DMS153 treated with DMSO at 0.1 percent for 48 hours (cell line): ENCODE measurements at regions not wholly inside any gene's neighbourhood (a gene's known extent, or its start where the extent isn't known, plus 50 kb on each side); places are given as distances from the start of the nearest gene placed in this dataset.
"Not testable (repeated sequence)": the region's sequence is repeated elsewhere in the genome, so short reads cannot be mapped to it uniquely, and the experiment has no call there.

Source experiments
- DNase-seq: peaks from one replicate; lab custom pipeline; 2025; ENCODE audit not compliant: unreplicated experiment; lab: John Stamatoyannopoulos, UW

DNA sequence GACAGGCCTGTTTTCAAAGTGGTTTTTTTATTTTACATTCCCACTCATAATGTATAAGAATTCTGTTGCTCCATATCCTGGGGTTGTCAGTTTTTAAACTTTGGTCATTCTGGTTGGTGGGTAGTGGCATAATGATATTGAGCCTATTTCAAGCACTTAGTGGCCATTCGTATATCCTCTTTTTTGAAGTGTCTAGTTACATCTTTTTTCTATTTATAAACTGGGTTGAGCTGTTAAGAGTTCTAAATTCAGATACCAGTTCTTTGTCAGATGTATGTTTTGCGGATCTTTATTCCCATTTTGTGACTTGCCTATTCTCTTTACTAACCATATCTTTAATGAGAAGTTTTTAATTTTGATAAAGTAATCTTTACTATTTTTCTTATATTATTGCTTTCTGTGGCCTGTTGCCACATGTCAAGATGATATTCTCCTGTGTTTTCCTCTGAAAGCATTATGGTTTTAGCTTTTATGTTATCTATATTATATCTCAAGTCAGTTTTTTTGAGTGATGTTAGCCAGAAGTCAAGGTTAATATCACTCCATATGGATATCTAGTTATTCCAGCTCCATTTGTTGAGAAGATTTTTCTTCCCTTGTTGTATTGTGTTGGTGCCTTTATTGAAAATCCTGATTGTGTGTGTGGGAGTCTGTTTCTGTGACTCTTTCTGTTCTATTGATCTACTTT is 110.9 kb downstream of the FHIP1A start:
- no peak for DNase-seq

DNA sequence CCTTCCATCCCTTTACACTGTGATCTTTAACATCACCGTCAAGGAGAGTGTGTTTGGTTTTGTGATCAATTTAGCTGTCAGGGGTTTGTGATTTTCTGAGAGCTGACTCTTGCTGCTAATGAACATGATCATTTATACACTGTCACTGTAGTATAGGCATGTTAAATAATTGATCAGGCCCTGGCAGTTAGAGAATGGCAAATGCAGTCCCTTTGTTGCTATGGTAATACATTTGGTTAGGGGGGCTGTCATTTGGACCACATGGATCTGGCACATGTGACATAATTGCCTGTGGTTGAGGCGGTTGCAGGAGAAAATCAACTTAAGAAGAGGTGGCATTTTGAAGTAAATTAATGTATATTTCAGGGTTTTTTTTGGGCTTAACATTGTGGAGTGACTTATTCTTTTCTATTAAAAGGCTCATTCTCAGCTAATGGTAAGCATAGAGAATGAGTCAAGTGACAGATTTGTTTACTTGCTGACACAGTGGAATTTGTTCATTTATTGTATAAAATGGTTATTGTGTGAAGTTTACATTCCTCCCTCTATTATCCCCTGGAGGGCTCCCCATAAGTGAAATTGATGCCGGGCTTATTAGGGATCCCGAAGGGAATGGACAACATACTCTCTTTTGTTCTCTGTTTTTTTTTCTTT is 114.0 kb downstream of the FHIP1A start:
- DNase-seq, result no peak

DNA sequence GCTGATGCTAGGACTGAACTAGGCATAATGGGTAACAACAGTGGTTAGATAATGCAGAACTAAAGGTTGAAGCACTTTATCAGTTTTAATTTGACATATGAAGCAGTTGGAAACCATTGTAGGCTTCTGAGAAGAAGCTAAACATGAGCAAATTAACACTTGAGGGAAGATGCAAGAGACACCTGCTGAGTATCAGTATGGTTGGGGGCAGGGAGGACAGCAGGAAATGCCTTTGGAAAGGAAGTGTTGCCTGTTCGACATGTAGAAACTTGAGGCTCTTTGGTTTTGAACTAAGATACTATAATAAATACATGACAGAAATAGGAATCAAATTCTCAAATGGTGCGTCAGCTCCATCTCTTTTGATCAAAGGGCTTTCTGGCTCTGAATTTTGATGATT is 115.6 kb downstream of the FHIP1A start:
- DNase-seq, result no peak

DNA sequence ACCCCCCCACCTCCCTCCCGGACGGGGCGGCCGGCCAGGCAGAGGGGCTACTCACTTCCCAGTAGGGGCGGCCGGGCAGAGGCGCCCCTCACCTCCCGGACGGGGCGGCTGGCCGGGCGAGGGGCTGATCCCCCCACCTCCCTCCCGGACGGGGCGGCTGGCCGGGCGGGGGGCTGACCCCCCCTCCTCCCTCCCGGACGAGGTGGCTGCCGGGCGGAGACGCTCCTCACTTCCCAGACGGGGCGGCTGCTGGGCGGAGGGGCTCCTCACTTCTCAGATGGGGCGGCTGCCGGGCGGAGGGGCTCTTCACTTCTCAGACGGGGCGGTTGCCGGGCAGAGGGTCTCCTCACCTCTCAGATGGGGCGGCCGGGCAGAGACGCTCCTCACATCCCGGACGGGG is 117.5 kb downstream of the FHIP1A start:
- not testable (repeated sequence) for DNase-seq

DNA sequence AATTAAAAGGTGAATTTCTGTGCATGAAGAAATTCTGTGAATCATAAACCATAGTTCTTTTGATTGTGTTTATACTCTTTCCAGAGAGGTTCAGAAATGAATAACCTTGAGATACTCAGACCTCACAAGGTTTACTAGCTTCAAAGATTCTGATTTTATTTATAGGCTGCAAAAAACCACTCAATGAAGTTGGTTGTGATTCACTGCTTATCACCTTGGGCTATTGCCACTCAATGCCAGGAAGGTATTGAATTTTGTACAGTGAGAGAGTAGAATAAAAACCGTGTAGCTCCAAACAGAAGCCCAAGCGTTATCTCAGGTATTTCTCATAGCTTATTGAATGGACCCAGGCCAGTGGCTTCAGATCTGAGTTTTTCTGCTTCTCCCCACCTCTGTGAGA is 118.7 kb downstream of the FHIP1A start:
- DNase-seq, result no peak

DNA sequence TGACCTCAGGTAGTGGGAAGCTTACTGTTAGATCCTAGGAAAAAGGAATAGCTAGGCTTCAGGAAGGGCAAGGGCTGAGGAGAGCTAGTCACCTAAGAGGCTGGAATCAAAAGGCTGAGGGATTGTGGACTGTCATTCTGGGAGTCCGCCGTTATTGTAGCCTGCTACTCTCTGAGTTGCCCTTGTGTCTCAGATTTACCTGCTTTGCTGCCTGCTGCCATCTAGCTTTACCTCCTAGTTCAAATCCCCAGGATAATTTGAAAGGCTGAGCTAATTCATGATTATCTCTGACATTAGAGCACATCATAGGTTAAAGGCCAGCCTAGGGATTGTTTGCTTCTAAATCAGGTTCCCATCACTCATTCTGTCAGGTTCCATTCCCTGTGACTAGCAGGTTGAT is 120.2 kb downstream of the FHIP1A start:
- no peak for DNase-seq

DNA sequence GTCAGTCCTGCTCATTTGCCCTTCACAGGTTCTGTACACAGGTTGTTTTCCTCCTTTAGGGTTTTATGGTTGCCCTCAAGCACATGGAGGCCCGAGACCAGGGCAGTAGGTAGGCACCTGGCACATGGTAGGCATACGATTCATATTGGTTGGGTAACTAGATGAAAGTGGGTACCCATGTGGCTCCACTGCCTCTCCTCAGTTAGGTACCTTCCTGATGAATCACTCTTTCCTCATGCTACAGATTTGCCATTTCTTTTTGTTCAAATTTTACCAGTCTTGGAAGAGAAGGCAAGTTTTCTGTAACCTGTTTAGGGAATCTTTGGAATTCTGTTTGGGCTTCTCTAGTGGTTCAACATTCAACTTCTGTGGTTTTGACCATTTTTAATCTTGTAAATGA is 121.3 kb downstream of the FHIP1A start:
- DNase-seq, result no peak

DNA sequence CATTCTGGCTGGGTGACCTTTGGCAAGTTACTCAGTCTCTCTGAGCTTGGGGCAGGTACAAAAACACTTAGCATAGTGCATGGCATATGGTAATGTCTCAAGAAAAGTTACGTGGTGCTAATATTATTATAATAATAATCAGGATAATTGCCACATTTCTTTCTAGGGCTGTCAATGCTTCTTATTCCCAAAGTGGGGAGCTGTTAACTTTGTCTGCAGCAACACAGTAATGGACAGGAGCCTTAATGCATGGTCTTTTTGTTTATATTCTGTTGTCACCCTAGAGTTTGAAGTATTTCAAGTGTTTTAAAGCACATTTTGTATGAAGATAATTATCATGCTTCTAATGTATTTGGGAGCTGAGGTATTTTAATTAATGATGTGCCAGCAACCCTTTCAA is 121.8 kb downstream of the FHIP1A start:
- DNase-seq, result no peak

DNA sequence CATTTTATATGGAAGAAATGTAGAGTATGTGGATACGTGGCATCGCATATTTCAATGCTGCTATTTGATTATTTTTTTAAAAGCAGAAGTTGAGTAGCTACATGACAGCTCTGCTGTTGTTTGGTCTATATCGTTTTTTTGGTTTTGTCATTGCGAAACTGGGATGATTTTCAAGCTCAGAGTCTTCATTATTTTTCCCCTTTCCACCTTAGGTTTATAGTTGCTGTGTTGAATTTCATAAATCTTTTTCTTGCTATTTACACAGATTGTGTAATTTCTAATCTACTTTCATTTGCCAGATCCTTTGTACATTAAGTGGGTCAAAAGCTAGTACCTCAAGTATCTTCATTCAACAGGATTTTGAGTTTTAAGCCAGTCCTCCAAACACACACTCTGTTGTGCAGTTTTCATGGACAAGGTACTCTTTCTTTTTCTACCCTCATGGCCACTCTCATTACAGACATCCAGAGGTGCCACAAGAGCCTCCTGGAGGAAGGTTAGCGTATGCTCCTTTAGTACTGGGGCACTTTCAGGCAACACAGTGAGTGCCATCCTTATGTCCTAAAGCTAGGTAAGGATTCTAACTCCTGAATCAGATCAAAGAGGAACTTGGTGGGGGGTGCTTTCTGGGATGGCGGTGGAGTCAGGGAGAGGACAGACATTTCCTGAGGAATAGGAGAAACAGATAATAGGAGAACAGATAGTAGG is 123.2 kb downstream of the FHIP1A start:
- no peak for DNase-seq

DNA sequence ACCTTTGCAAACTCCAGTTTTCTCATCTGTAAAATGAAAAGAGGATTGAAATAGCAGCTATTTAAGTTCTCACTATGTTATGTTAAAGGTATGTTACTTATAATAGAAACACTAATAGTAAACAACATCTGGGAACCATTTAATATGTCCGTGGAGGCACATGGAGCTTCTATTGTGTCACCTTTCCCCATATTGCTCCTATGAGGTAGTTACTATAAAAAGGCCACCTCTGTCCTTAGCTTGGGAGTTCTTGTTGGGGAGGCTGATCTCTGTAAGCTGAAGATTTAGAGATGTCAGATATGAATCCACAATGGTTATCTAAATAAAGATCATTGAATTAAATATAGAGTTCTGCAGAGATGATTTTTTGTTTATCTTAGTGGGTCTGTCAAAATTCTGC is 125.2 kb downstream of the FHIP1A start:
- DNase-seq, result no peak

DNA sequence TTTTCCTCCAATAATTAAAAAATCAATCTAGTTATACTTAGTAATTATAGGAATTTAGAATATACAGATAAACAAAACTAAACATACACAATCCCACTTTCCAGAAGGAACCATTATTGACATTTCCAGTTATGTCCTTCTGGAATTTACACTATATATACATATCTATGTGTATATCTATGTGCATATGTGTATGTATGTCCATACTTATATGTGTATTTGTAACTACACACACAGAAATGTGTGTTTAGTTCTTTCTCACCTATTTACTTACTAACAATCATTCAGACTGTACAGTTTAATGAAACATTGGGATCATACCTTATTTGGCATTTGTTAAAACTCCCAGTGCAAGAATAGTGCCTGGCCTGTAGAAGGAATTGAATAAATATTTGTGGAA is 126.4 kb downstream of the FHIP1A start:
- DNase-seq, result no peak

DNA sequence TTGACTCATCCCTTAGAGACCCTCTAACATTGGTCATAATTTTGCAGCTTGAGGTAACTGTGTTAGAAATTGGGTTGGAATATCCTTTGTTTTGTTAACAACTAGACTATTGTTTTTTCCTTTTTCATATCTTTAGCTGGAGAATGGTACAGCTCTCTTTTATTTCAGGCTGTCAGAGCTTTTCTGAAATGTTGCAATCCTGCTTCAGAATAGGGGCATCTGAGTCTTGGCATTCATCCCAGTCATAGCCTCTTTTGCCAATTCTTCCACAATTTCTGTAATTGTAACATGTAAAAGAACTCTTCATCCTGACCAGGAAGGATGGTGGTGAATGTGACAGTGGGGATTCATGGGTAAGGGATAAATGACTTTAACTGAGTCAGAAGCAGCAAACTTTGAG is 128.7 kb downstream of the FHIP1A start:
- no peak for DNase-seq

DNA sequence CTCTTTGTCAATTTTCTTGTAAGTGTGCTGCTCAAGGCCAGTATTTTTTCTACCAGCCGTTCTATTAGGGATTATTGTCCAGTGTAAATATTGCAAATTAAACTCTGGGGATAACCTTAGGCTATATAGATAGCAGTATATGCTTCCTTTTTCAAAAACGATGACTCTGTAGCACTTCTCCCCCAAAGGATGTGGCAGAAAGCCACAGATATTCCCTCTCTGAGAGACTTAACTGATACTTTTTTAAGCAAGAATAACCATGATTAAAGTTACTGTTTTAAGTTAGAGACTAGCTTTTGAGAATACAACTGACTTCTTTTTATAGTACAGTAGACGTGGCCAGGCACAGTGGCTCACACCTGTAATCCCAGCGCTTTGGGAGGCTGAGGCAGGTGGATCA is 130.0 kb downstream of the FHIP1A start:
- DNase-seq, result no peak

DNA sequence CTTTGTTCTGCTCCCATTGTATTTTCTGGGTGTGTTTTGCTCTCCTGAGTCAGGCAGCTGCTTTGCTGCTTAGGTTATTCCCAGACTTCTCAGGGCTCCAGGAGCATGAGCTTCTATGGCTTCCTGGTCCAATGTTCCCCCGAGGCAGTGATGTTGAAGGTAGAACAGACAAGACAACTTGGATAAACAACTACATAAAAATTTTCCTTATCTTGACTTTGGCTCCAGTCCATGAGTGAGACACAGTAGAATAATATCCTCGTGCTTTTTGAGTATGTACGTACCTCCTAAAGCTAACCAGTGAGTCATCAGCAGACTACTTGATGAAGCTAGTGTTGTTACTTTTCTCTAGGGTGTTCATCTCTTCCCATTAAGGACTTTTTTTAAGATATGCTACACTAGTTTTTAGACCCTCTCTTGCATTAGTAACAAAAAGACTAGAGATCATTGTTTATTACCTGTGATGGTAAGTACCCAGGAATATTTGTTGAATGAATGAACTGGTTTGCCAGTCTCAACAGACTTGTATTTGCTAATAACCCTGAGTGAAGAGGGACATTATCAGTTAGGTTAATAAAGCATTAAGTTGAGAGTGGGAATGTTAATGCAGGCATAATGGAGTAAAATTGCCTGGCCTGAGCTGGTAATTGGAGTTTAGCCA is 131.9 kb downstream of the FHIP1A start:
- DNase-seq, result peak; percentile 84

DNA sequence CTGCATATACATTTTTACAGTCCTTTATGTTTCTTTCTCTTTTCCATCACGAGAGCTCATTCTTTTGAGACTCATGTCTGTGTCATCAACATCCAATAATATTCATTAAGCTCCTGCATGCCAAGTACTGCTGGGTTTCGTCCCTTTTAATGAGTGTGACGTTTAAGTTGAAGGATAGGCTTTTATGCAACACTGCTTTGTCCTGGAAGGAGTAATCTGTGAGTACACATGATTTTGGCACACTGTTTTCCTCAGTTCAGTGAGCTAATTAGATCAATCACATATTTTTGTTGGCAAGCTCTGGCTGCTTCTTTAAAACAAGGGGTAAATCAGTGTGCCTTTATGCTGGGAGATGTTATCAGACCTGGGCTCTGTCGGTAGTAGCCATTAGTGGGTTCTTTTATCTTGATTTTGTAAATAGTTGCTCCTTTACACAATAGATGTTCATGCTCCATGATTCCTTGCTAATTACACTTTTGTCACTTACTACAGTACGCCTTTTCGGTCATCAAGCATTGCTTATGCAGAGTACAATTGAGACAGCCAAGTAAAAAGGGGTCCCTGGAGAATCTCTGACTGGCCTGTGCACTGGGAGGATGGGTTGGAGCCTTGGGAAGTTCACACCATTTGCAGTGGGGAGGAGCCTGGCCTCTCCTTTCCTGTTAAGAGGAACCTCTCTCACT is 132.6 kb downstream of the FHIP1A start:
- peak; percentile 89 for DNase-seq

DNA sequence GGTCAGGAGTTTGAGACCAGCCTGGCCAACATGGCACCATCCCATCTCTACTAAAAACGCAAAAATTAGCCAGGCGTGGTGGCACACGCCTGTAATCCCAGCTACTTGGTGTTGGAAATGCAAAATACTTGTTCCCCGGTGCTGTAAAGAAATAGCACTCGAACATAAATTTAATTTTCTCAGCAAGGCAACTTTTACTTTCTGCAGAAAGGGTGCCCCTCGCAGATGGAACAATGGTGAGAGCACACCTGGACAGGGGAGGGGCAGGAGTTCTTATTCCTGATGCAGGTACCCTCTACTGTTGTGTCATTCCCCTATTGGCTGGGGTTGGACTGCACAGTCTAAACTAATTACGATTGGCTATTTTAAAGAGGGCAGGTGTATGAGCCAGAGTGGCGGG is 139.7 kb downstream of the FHIP1A start:
- DNase-seq, result no peak

DNA sequence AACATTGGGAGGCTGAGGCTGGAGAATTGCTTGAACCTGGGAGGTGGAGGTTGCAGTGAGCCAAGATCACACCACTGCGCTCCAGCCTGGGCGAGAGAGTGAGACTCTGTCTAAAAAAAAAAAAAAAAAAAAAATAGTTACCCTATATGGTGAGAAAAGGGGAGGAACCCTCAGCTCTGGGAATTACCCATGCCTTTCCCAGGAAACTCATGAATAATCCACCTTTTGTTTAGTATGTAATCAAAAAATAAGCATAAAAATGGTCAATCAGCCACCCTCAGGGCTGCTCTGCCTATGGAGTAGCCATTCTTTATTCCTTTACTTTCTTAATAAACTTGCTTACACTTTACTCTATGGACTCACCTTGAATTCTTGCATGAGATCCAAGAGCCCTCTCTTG is 140.4 kb downstream of the FHIP1A start:
- not testable (repeated sequence) for DNase-seq

DNA sequence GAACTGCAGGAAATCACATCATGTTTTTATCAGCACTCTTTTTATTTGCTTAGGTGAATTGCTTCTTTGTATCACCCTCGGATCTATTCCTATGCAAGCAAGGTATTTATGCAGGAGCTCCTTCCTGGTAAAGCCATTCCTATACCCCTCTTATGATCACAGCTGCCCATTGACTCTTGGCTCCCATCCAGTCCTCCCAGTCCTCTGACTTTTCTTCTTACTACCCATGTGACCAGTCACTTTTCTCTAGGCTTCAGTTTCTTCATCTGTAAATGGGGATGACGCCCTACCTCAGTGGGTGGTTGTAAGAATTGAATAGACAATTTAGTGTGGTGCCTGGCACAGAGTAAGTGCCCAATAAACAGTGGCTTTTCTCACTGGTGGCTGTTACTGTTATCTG is 144.9 kb downstream of the FHIP1A start:
- peak; percentile 74 for DNase-seq

DNA sequence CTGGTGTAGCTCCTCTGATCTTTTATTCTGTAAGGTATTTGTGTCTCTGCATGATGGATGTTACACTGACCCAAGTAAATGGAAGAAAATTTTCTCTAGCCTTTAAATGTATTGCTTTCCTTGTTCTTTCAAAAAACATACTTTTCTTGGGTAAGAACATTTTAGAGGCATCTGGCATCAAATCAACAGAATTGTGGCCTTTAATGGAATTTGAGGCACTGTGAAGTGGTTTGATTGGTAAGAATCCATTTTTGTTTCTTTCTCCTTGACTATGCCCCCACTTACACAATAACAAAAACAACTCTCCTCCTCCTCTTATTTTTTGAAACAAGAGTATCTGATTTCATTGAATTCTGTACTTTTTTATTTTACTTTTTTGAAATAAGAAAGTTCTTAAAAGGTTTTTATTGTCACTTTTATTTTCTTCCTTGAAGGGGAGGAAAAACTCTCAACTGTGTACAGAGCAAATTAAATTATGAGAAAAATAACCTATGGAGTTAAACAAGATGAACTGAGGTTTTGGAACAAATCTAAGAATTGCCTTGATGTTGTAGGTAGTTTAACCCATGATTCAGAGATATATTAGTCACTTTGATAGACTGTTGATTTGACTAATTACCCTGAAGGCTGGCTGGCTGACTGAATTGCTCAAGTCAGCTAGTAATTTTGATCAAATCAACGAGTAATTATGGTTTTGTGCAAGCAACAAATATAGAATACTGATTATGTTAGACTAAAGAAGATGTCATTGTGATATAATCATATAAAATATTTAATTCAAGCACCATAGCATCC is 146.4 kb downstream of the FHIP1A start:
- DNase-seq, result no peak

DNA sequence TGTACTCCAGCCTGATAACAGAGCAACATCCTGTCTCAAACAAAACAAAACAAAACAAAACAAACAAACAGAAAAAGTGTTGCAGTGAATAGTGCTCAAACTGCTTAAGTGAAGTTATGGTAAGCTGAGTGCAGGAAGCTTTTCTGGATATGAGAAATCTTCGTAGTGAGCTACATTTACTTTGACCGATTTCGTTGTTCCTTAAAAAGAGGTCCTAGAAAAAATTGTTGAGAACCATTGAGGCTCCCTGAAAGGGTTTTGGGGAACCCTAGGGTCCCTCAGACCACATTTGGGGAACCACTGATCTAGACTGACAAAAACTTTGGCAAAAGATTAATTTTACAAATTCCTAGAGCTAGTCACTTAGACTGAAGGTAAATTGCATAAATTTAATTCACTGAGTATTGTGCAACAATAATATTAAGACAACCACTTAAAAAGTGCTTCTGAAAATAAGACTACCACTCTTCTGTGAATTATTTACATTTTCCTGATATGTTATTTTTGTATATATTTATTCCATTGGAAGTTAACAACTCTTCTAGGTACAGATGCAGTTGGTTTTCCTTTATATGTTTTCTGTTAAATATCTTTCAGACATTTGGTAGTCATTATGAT is 149.6 kb downstream of the FHIP1A start:
- no peak for DNase-seq
